IMR-90 (cell line): ENCODE measurements at regions not wholly inside any gene's neighbourhood (a gene's known extent, or its start where the extent isn't known, plus 50 kb on each side); places are given as distances from the start of the nearest gene placed in this dataset.

ENCODE experiments used
- ATAC-seq: fragments of 200-7000 bp; cut with Tn5 transposase; 2 replicates; pipeline ENCODE4 v1.9.1; 2020; ENCODE audit warnings: low read depth, mild to moderate bottlenecking, moderate library complexity
- BruUV-seq: library from RNA; stranded (reverse); fragments of 400-500 nt; replicated peaks from 2 replicates; lab custom pipeline; 2021; lab: Mats Ljungman, UMichigan
- CTCF ChIA-PET: fragments of 300-600 bp; formaldehyde crosslinking; extraction: SDS; loops from one replicate; lab custom pipeline; 2021; ENCODE audit warnings: antibody characterized with exemption; lab: Yijun Ruan, JAX
- POLR2A ChIA-PET: fragments of 300-600 bp; sonication (Branson Sonifier 250); formaldehyde crosslinking; loops from one replicate; lab custom pipeline; 2022; ENCODE audit warnings: antibody characterized with exemption; ENCODE audit not compliant: unreplicated experiment; lab: Charles Lee
- DNase-seq: peaks from one replicate; pipeline ENCODE4 v3.0.0; 2013
- H2AFZ ChIP-seq: replicated peaks from 2 replicates; pipeline ENCODE3; 2013; ENCODE audit warnings: low read length, mild to moderate bottlenecking; ENCODE audit not compliant: poor library complexity
- H2AK5ac ChIP-seq: 2 replicates; pipeline ENCODE4 v1.6.1; 2013; ENCODE audit warnings: low read depth, low read length, inconsistent platforms
- H2AK9ac ChIP-seq: replicated peaks from 2 replicates; pipeline ENCODE3; 2013; ENCODE audit warnings: mild to moderate bottlenecking, low read depth, low read length, moderate library complexity; ENCODE audit not compliant: poor library complexity
- H2BK120ac ChIP-seq: 2 replicates; pipeline ENCODE4 v1.6.1; 2013; ENCODE audit warnings: low read depth, low read length, inconsistent platforms
- H2BK15ac ChIP-seq: 3 replicates; pipeline ENCODE4 v1.6.1; 2013; ENCODE audit warnings: low read depth, low read length, inconsistent platforms
- H2BK20ac ChIP-seq: 2 replicates; pipeline ENCODE4 v1.6.1; 2013; ENCODE audit warnings: low read depth, mild to moderate bottlenecking, inconsistent platforms, low read length, moderate library complexity
- H2BK5ac ChIP-seq: 2 replicates; pipeline ENCODE4 v1.6.1; 2013; ENCODE audit warnings: mild to moderate bottlenecking, low read depth, low read length, inconsistent platforms; ENCODE audit not compliant: poor library complexity, severe bottlenecking
- H3K14ac ChIP-seq: replicated peaks from 2 replicates; pipeline ENCODE4 v1.6.1; 2013; ENCODE audit warnings: low read depth, low read length, inconsistent platforms
- H3K18ac ChIP-seq: 2 replicates; pipeline ENCODE4 v1.6.1; 2013; ENCODE audit warnings: low read depth, low read length, control low read depth
- H3K23ac ChIP-seq: 2 replicates; pipeline ENCODE4 v1.6.1; 2013; ENCODE audit warnings: low read depth, low read length, inconsistent platforms
- H3K27ac ChIP-seq: 2 replicates; pipeline ENCODE4 v1.5.1; 2013; ENCODE audit warnings: mild to moderate bottlenecking, control low read depth, low read length; ENCODE audit not compliant: insufficient read depth
- H3K27me3 ChIP-seq: 2 replicates; pipeline ENCODE4 v1.6.1; 2013; ENCODE audit warnings: low read length; ENCODE audit not compliant: control insufficient read depth, insufficient read depth
- H3K36me3 ChIP-seq: 2 replicates; pipeline ENCODE4 v1.6.1; 2013; ENCODE audit warnings: low read length, mixed read lengths; ENCODE audit not compliant: control insufficient read depth, insufficient read depth
- H3K4ac ChIP-seq: 2 replicates; pipeline ENCODE4 v1.6.1; 2013; ENCODE audit warnings: low read depth, low read length, inconsistent platforms
- H3K4me1 ChIP-seq: 2 replicates; pipeline ENCODE4 v1.6.1; 2013; ENCODE audit warnings: low read length, mixed read lengths; ENCODE audit not compliant: control insufficient read depth, insufficient read depth
- H3K4me2 ChIP-seq: 2 replicates; pipeline ENCODE4 v1.6.1; 2013; ENCODE audit warnings: low read depth, mild to moderate bottlenecking, control low read depth, low read length, moderate library complexity
- H3K4me3 ChIP-seq: 2 replicates; pipeline ENCODE4 v1.5.1; 2013; ENCODE audit warnings: low read depth, mild to moderate bottlenecking, control low read depth, low read length, moderate library complexity; ENCODE audit not compliant: insufficient read depth
- H3K56ac ChIP-seq: 2 replicates; pipeline ENCODE4 v1.6.1; 2013; ENCODE audit warnings: low read length, inconsistent platforms; ENCODE audit not compliant: insufficient read depth; ENCODE audit errors: extremely low read depth
- H3K79me1 ChIP-seq, 2 experiments: 2 replicates each; pipeline ENCODE4 v1.6.1; 2013; ENCODE audit warnings: low read length in 2 of 2, inconsistent platforms in 1 of 2, low read depth in 1 of 2
- H3K9ac ChIP-seq: 2 replicates; pipeline ENCODE4 v1.6.1; 2013; ENCODE audit warnings: low read depth, low read length, control low read depth
- H3K9me1 ChIP-seq: 2 replicates; pipeline ENCODE4 v1.6.1; 2013; ENCODE audit warnings: low read length, inconsistent platforms; ENCODE audit not compliant: insufficient read depth
- H3K9me3 ChIP-seq: 2 replicates; pipeline ENCODE4 v1.6.1; 2013; ENCODE audit warnings: low read length; ENCODE audit not compliant: control insufficient read depth, insufficient read depth
- H4K20me1 ChIP-seq: 2 replicates; pipeline ENCODE4 v1.6.1; 2013; ENCODE audit warnings: low read length, inconsistent platforms; ENCODE audit not compliant: insufficient read depth
- H4K5ac ChIP-seq: 2 replicates; pipeline ENCODE4 v1.6.1; 2013; ENCODE audit warnings: mild to moderate bottlenecking, low read depth, low read length, control low read depth
- H4K8ac ChIP-seq, 2 experiments: 2 replicates each; pipeline ENCODE4 v1.6.1; 2013; ENCODE audit warnings: low read depth in 2 of 2, low read length in 2 of 2, control low read depth in 1 of 2, inconsistent platforms in 1 of 2
- H4K91ac ChIP-seq: 2 replicates; pipeline ENCODE4 v1.6.1; 2013; ENCODE audit warnings: low read depth, low read length, inconsistent platforms; ENCODE audit not compliant: insufficient read depth
- MAFK ChIP-seq: IDR thresholded peaks from 2 replicates; pipeline ENCODE4 v1.6.1; 2012; ENCODE audit warnings: low read depth, low read length, improper control_type of control experiment
- MAZ ChIP-seq: IDR thresholded peaks from 2 replicates; pipeline ENCODE4 v1.6.1; 2012; ENCODE audit warnings: low read depth, mild to moderate bottlenecking, low read length, improper control_type of control experiment, moderate library complexity, borderline replicate concordance
- MXI1 ChIP-seq: IDR thresholded peaks from 2 replicates; pipeline ENCODE4 v1.6.1; 2012; ENCODE audit warnings: low read depth, mild to moderate bottlenecking, low read length, moderate library complexity, borderline replicate concordance
- RAD21 ChIP-seq: IDR thresholded peaks from 2 replicates; pipeline ENCODE4 v1.6.1; 2012; ENCODE audit warnings: low read length, improper control_type of control experiment
- WGBS, 2 experiments: methylation state at CpG; one replicate each; pipeline versions ENCODE4 v1.1.5 to v1.1.7; 2013; ENCODE audit warnings: missing lambda C conversion rate in 2 of 2; ENCODE audit not compliant: insufficient read length in 1 of 2; ENCODE audit errors: extremely low coverage in 2 of 2; 5-methylcytosine and 5-hydroxymethylcytosine counted together
- dilution Hi-C: fragments of 300-500 bp; cut with HindIII; formaldehyde crosslinking; loops from one replicate; pipeline ENCODE4 v1.14.3; 2018; ENCODE audit warnings: low sequenced_read_pairs; ENCODE audit not compliant: unreplicated experiment
- in situ Hi-C: fragments of 300-500 bp; cut with MboI; formaldehyde crosslinking; loops from 3 replicates; pipeline ENCODE4 v1.14.3; 2019; ENCODE audit warnings: low sequenced_read_pairs, inconsistent platforms, mixed read lengths
- intact Hi-C: fragments of 100-400 bp; cut with micrococcal nuclease; formaldehyde crosslinking; loops from 2 replicates; pipeline ENCODE4 v1.10.0; 2022
- TF ChIP-seq, protein P1 (sequence below): fragments of 150-350 bp; IDR thresholded peaks from 2 replicates; pipeline ENCODE4 v1.6.1; 2017; ENCODE audit warnings: mild to moderate bottlenecking, antibody characterized with exemption, low read length, low read depth

DNA sequence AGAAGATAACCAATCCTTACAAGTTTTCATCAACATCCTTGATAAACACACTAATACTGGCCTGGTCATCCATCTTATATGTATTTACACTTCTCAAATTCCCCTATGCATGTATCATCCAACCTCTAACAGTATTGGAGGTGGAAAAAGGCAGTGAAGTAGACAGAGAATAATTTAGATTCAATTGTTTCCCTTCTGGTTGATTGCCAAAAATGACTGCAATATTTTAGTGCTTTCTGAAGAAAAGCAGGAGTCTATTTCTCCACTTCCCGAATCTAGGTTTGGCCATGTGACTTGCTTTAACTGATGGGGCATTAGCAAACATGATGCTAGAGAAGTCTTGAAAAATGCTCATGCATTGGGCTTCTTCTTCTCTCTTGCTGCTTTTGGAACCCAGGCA, 78.3 kb upstream of the METAP2 start:
- Histone ChIP-seq H2BK5ac (no peak overlapping the region), H2AK9ac (no peak overlapping the region), H3K56ac (no peak overlapping the region), H3K4me3 (no peak overlapping the region), H4K5ac (no peak overlapping the region), H4K91ac (no peak overlapping the region), H4K20me1 (no peaks in the 10 kb centered on the region), H3K9me1 (no peaks in the 10 kb centered on the region), H2AK5ac (no peak overlapping the region), H3K27ac (no peak overlapping the region), H3K27me3 (peaks cover 3% of the 10 kb centered on the region; the same call in 1 of the 2 replicates), H3K36me3 (no peaks in the 10 kb centered on the region), H3K23ac (no peak overlapping the region), H2BK15ac (no peak overlapping the region), H3K9me3 (0 out of 2 replicates have a peak, but pooled peaks cover 2% of the 10 kb centered on the region), H3K4me2 (no peak overlapping the region), H3K4me1 (0 out of 2 replicates have a peak, but pooled peaks cover 6% of the 10 kb centered on the region), H3K14ac (no peak overlapping the region), H2AFZ (no peak overlapping the region), H3K4ac (no peak overlapping the region), H2BK20ac (no peak overlapping the region), H3K18ac (no peak overlapping the region), H2BK120ac (no peak overlapping the region), H3K79me1 (no peaks in the 10 kb centered on the region), H4K8ac (no peak overlapping the region), H3K9ac (no peak overlapping the region)
- TF ChIP-seq, protein P1, sequence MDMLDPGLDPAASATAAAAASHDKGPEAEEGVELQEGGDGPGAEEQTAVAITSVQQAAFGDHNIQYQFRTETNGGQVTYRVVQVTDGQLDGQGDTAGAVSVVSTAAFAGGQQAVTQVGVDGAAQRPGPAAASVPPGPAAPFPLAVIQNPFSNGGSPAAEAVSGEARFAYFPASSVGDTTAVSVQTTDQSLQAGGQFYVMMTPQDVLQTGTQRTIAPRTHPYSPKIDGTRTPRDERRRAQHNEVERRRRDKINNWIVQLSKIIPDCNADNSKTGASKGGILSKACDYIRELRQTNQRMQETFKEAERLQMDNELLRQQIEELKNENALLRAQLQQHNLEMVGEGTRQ = no peak
- no peak for TF ChIP-seq MXI1
- no peak for TF ChIP-seq MAFK
- no peak for TF ChIP-seq MAZ
- TF ChIP-seq RAD21 = no peak
- BruUV-seq = no TSS peak
- ATAC-seq (no peak; the same call in 1 of the 2 replicates), DNase-seq (no peak)
- intact Hi-C loops = no loop called here
- CTCF ChIA-PET = no interaction called here
- POLR2A ChIA-PET = no interaction called here
- in situ Hi-C loops = no loop called here
- dilution Hi-C loops = no loop called here
- 60% methylated on average over 1 of the region's 1 CpG; no CpG with 5 or more reads in 1 of the 2 experiments for WGBS, 2 experiments
